Chondrocyte (in vitro differentiated cells): ENCODE measurements at regions not wholly inside any gene's neighbourhood (a gene's known extent, or its start where the extent isn't known, plus 50 kb on each side); places are given as distances from the start of the nearest gene placed in this dataset.

Source experiments
- DNase-seq: peaks from one replicate; pipeline ENCODE4 v3.0.0; 2021; ENCODE audit warnings: mixed read lengths, low spot score
- H3K27ac Mint-ChIP-seq: one replicate; pipeline ENCODE4 v1.8.0; 2021; ENCODE audit warnings: mild to moderate bottlenecking, moderate library complexity, mixed read lengths; ENCODE audit not compliant: unreplicated experiment
- H3K27me3 Mint-ChIP-seq: 2 replicates; pipeline ENCODE4 v1.8.0; 2021; ENCODE audit warnings: low read depth, mixed read lengths
- H3K36me3 Mint-ChIP-seq: 2 replicates; pipeline ENCODE4 v1.8.0; 2021; ENCODE audit warnings: low read depth, mixed read lengths
- H3K4me1 Mint-ChIP-seq: 2 replicates; pipeline ENCODE4 v1.8.0; 2021; ENCODE audit warnings: low read depth, mild to moderate bottlenecking, mixed read lengths
- H3K4me3 Mint-ChIP-seq: one replicate; pipeline ENCODE4 v1.8.0; 2021; ENCODE audit warnings: mild to moderate bottlenecking, moderate library complexity, mixed read lengths; ENCODE audit not compliant: unreplicated experiment
- H3K9me3 Mint-ChIP-seq: 2 replicates; pipeline ENCODE4 v1.8.0; 2021; ENCODE audit warnings: low read depth, mixed read lengths
- CTCF ChIP-seq: fragments of 200-600 bp; sonication (generic); IDR thresholded peaks from 2 replicates; pipeline ENCODE4 v1.5.0; 2021; ENCODE audit warnings: antibody characterized with exemption, mild to moderate bottlenecking, moderate library complexity

- Mint-ChIP-seq H3K27ac (no peak overlapping the region), H3K4me3 (no peak overlapping the region), H3K27me3 (no peaks in the 10 kb centered on the region), H3K4me1 (peaks cover 23% of the 10 kb centered on the region), H3K36me3 (peaks cover 2% of the 10 kb centered on the region), H3K9me3 (no peaks in the 10 kb centered on the region)
- TF ChIP-seq CTCF = no peak
- no peak for DNase-seq
Measured at GRCh38 chr1:222996310-222996975, 146.6 kb downstream of the TLR5 start.

GRCh38 chr1:223000632-223001031 is 142.4 kb downstream of the TLR5 start:
- Mint-ChIP-seq H3K4me1 (peaks cover 6% of the 10 kb centered on the region), H3K9me3 (no peaks in the 10 kb centered on the region), H3K4me3 (no peak overlapping the region), H3K27ac (no peak overlapping the region), H3K27me3 (no peaks in the 10 kb centered on the region), H3K36me3 (peaks cover 21% of the 10 kb centered on the region)
- TF ChIP-seq CTCF = no peak
- DNase-seq = no peak

GRCh38 chr1:223001653-223002634 is 141.1 kb downstream of the TLR5 start:
- peaks cover 21% of the 10 kb centered on the region for H3K36me3 Mint-ChIP-seq
- H3K4me3 Mint-ChIP-seq = no peak overlapping the region
- no peak overlapping the region for H3K27ac Mint-ChIP-seq
- peak; percentile 33 for TF ChIP-seq CTCF
- H3K4me1 Mint-ChIP-seq = no peaks in the 10 kb centered on the region
- H3K9me3 Mint-ChIP-seq = no peaks in the 10 kb centered on the region
- no peaks in the 10 kb centered on the region for H3K27me3 Mint-ChIP-seq
- DNase-seq = no peak

DNA sequence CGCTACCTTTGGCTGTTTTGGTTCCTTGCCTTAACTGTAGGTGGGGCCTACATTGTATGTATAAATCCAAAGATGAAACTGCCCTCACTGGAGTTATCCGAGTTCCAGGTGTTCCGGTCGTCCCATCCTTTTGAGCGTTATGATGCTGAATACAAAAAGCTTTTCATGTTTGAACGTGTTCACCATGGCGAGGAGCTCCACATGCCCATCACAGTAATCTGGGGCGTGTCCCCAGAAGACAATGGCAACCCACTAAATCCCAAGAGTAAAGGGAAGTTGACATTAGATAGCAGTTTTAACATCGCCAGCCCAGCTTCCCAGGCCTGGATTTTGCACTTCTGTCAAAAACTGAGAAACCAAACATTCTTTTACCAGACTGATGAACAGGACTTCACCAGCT is 139.5 kb downstream of the TLR5 start:
- TF ChIP-seq CTCF = no peak
- no peak overlapping the region for H3K27ac Mint-ChIP-seq
- H3K36me3 Mint-ChIP-seq = peaks cover 21% of the 10 kb centered on the region
- peaks cover 3% of the 10 kb centered on the region for H3K4me1 Mint-ChIP-seq
- H3K9me3 Mint-ChIP-seq = no peaks in the 10 kb centered on the region
- no peak for DNase-seq
- no peak overlapping the region for H3K4me3 Mint-ChIP-seq
- H3K27me3 Mint-ChIP-seq = no peaks in the 10 kb centered on the region

DNA sequence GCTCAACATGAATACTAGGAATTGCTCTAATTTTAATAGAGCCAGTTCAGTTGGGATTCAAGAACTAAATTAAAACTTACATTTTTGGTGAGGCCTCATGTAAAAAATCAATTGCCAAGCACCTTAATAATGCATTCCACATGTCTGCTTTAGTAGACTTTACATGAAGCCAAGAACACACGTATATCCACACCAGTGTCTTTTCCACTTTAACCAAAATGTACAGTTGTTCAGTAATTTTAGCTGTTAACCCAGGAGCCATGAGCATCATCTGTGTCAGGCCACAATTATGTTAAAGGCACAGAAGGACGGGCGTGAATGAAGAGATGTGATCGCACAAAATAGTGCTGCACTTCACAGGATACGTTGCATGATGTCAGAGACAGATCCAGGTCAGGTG is 136.7 kb downstream of the TLR5 start:
- H3K36me3 Mint-ChIP-seq = peaks cover 21% of the 10 kb centered on the region
- no peak for TF ChIP-seq CTCF
- H3K27me3 Mint-ChIP-seq = no peaks in the 10 kb centered on the region
- peaks cover 16% of the 10 kb centered on the region for H3K4me1 Mint-ChIP-seq
- no peak for DNase-seq
- no peaks in the 10 kb centered on the region for H3K9me3 Mint-ChIP-seq
- H3K4me3 Mint-ChIP-seq = no peak overlapping the region
- H3K27ac Mint-ChIP-seq = no peak overlapping the region
